ENCODE measurements at regions not wholly inside any gene's neighbourhood (a gene's known extent, or its start where the extent isn't known, plus 50 kb on each side); places are given as distances from the start of the nearest gene placed in this dataset.

DNA sequence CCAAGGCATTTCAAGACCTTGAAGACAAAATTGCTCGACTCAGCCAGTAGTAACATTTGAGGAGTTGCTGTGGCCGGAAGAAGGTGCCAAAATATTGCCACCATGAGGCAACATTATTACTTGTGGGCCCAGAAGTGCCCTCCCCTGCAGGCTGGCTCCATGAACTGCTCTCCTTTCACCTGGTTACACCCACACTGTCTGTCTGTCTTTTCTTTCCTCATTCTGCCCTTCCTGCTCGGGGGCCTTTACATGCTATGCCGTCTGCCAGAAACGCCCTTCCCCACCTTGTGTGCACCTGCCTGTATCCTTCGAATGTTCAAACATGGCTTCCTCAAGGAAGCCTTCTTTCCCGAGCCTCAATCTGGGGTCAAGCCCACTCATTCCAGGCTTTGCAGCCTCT, 224.2 kb upstream of the DIO3 start:
- no peak for DNase-seq

DNA sequence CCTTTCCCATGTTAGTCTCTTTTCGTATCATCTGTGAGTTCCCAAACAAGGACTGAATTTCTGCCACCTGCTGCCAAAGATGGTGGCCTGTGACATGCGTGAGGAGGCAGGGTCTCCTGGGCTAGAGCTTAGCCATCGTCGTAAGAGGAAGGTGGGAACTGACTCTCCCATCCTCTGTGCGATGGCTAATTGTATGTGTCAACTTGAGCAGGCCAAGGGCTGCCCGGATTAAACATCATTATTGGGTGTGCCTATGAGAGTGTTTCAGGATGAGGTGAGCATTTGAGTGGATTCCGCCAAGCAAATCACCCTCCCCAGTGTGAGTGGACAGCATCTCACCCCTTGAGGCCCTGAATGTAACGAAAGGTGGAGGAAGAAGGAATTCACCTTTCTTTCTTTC, 220.7 kb upstream of the DIO3 start:
- no peak for DNase-seq

DNA sequence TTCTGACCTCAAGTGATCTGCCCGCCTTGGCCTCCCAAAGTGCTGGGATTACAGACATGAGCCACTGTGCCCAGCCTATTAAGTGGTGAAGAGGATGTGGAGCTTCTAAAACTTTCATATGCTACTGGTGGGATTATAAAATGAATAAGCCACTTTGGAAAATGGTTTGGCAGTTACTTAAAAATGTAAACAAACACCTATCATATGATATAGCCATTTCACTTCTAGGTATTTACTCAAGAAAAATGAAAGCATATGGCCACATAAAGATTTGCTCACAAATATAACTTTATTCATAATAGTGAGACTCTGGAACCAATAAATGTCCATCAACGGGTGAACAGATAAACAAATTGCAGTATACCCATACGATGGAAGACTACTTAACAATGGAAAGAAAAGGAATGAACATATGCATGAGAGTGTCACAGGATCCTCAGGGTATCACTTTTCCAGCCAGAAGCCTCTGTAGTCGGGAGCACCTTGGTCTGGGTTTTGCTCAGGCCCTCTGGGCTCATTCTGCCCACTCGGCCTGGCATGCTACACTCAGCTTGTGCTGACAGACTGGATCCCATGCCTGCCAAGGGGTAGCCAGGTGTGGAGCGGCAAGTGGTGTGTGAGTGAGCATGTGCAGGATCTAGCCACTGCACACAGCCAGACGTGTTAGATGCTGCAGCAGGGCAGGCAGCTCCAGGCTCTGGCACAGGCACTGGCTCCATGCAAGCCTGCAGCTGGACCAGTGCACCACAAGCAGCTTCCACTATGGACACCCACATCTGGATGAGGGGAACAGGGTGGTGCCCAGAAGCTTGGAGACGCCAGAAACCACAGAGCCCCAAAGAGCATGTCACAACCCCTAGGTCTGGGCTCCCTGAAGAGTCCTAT, 213.2 kb upstream of the DIO3 start:
- DNase-seq = no peak

DNA sequence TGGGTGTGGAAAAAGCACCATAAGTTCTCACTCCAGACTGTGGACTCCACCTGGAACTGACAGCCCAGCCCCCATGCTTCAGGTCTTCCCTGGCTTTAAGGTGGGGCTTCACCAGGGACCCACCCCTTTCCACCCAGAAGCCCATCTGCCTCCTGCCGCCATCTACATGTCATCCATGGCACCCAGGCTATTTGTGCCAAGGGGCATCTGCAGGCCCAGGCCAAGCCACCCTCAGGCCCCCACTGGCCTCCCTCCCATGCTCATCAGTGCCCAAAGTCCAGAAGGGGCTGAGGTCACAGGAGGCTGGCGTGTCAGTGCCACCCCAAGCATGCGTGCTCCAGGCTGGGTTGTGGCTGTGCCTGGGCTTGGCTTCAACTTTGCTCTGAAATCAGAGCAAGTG, 212.2 kb upstream of the DIO3 start:
- DNase-seq = no peak

DNA sequence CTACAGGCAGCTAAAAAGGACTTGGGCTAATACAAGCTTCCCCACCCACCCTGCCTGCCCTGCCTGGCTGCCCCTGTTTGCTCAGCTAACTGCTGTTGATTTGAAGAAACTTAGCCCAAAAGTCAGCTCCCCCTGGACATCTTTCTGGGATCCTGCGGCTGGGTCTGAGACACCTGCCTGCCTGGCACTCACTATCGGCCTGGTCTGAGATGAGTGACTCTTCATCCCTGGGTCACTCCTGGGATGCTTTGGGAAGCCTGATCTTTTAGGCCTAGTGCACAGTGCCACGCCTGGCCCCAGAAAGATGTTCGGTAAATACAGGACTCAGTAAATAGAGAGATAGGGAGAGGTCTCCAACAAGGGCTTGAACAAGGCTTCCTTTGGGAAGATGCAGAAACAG, 211.3 kb upstream of the DIO3 start:
- no peak for DNase-seq

DNA sequence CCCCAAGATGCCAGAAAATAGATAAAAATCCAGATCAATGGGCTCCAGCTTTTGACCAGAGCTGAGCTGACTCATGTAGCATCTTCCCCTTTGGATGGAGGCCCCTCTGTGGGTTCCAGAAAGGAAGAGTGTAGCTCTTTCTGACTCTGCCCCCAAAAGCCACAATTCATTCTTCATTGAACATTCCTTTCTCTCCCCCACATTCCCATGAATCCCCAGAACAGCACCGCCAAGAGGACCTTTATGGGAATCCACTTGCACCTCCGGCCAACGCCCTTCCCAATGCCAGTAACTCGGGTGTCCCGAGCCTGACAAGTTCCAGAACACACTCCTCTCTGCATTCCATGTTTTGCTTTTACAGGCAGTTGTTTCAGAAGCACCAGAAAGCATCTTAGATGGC, 210.6 kb upstream of the DIO3 start:
- no peak for DNase-seq

DNA sequence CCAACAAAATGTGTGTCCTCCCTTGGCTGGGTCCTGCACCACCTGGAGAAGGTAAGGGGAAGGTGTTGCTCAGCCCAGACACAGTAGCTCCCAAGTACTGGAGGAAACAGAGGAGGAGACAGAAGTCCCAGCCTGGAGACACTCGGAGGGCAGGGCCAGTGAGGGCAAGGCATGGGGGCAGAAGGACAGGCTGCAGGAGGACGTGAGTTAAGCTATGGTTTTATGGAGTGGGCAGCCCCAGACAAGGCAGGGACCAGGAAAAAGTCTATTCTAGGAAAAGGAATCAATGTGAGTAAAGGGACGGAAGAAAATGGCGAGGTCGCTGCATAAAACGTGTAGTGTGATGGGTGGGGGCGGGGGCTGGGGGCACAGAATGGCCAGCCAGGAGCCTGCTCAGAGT, 210.1 kb upstream of the DIO3 start:
- no peak for DNase-seq

DNA sequence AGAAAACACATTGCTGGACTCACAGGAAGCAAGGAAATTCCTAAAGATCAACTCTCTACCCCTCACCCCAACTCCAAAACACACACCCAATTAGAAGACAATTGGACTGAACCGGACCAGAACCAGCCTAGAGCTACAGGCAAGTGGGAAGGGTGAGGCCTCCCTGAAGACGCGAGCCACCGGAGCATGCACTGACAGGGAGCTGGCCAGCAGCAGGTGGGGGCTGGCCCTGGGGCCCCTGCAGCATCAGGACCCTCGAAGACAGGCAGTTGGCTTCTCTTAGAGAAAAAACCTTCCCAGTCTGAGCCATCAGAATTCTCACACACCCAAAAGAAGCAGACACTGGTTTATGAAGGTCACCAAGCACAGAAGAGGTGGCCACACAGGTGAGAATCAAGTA, 209.5 kb upstream of the DIO3 start:
- no peak for DNase-seq

DNA sequence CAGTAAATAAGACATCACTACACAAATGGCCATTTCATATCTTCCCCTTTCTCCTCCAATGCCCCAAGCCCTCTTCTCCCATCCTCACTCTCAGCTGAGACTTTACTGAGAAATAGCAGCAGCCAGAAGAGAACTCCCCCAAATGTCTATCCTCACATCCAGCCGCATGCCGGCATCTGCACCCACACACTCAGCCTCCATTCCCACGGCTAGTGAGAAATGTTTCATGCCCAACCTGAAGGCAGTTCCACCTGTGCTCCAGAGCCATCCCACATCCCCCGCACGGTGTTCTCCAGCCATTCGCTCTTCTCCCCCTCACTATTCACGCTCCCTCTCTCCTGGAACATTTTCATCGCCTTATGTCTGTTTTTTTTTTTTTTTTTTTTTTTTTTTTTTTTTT, 208.7 kb upstream of the DIO3 start:
- no peak for DNase-seq

DNA sequence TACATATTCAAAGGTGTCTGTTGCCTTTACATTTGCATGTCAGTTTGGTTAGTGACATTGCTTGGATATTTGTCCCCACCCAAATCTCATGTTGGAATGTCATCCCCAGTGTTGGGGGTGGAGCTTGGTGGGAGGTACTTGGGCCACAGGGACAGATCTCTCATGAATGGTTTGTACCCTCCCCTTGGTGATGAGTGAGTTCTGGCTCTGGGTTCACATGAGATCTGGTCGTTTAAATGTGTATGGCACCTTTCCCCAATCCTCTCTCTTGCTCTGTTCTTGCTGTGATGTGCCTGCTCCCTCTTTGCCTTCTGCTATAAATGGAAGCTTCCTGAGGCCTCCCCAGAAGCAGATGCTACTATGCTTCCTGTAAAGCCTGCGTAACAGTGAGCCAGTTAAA, 207.9 kb upstream of the DIO3 start:
- DNase-seq = no peak

DNA sequence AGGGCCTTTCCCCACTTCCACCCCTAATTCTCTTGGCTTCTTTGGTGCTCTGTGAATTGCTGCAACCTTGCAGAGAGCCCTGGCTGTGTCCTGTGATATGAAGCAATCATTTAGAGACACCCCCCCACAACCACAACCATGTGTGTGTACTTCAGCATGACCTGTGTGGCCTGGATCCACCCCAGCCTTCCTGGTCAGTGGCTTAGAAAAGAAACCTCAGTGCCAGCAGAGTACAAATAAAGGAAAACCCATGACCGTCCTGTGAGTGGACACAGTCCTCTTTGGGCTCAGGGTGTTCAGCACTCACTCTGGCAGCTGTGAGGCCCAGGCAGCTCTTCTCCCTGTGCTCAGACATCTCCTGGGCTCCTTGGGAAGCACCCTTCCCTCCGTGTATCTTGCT, 206.6 kb upstream of the DIO3 start:
- no peak for DNase-seq

DNA sequence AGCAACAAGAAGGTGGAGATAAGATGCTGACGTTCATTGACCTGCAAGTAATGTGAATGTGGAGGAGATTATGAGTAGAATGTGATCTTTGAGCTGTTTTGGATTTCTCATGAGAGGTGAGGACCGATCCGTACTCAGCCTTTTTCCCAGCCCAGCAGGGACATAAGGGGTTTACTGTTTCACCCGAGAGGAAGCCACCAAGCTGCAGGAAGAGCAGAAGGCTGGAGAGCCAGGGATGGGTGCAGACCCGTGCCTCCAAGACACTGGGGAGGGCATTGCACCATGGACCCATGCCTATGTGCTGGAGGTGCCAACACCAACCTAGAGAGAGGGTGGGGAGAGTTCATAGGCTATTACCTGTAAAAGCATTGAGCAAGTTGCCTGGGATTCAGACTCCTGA, 206.0 kb upstream of the DIO3 start:
- no peak for DNase-seq

DNA sequence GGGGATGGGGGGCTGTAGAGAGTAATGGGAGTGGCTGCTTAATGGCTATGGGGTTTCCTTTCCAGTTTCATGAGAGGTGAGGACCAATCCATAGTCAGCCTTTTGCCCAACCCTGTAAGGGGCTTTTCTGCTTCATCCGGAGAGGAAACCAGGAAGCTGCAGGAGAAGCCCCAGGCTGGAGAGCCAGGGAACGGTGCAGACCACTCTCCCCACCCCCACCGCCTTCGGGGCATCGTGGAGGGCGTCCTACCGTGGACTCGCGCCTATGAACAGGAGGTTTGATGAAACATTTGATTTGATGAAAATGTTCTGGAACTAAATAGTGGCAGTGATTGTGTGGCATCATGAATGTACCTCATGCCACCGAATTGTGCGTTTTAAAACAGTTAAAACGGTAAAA, 204.3 kb upstream of the DIO3 start:
- no peak for DNase-seq

DNA sequence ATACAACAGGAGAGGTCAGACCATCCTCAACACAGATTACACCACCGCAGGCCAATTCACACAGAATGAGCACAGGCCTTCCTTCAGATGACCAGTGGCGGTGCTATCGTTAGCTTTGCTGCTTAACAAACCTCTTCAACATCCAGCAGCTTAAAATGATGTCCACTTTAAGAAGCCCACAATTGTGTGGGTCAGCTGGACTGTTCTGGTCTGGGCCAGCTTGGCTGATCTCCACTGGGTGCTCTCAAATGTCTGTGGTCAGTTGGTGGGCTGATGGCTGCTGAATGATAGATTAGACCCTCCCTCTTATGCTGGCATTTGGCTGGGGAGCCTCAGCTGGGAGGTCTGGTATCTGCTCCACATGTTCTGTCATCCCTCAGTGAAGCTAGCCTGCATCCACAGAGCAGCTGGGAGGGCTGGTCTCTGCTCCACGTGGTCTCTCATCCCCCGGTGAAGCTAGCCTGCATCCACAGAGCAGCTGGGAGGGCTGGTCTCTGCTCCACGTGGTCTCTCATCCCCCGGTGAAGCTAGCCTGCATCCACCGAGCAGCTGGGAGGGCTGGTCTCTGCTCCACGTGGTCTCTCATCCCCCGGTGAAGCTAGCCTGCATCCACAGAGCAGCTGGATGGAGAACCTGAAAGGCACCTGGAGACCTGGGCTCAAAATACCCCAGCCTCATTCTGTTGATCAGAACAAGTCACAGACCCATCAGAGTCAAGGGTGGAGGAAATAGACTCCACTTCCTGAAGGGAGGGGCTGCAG, 203.6 kb upstream of the DIO3 start:
- DNase-seq = no peak

DNA sequence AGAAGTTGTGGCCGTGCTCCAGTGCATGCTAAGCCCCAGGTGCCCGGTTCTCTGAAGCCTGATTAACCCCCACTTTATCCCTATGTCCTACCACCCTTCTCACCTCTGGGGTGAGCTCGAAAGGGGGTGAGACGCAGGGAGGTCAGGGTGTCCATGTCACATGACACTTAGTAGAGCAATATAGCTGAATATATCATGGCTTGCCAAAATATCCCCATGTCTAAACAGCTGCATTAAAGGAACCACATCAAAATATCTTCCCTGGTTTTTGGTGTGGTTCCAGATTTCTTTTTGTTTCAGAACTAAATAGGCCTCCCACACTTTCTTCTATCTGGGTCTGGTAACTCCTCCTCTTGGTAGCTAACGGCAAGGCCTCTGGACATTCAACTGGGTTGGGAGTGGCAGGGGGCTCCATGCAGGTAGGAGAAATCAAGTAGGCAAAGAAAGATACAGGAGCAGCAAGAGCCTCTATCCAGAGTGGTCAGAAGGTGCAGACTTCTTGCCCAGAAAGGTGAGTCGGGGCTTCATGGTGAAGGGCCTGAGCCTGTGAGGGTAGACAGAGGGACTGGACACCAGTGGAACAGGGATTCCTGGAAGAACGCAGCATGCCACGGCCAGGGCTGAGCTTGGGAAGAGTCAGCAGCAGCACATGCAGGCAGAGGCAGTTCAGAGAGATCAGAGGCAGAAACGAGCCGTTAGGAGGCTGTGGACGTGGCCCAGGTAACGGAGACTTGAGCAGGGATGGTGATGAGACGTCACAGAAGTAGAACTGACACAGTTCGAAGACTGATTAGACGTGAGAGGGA, 202.8 kb upstream of the DIO3 start:
- no peak for DNase-seq

DNA sequence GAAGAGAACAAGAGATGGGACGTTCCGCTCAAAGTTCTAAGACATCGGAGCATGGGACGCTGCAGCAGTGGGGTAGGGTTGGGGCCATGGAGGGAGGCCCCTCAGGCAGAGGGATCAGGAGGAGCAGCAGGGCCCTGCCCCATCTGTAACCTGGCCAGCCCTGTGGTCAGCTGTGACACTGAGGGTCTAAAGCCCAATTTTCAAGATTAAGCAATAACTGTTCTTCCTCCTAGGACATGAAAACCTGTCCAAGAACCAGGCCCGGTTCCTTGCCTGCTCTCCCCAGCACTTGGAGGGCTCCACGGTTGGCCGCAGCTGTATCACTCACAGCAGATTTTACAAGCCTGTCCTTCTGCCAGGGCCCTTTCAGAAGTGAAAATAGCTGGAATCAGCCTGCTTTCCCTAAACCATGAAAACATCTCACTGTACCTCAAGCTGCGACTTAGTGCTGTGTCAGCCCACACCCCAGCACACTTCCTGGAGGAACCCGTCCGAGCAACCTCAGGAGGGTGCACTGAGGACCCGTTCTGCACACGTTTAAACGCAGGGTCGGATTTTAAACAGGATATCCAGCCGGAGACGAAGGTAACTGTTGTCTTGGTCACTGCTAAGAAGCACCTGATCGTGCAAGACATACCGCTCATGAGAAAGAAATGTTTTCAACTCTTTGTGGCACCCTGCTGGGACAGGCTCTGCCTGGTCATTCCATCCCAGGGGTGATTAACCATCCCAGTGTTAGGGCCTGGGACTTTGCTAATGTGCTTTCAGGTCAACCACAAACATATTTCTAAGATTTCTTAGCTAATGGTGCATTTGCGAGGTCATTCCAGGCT, 201.9 kb upstream of the DIO3 start:
- no peak for DNase-seq

DNA sequence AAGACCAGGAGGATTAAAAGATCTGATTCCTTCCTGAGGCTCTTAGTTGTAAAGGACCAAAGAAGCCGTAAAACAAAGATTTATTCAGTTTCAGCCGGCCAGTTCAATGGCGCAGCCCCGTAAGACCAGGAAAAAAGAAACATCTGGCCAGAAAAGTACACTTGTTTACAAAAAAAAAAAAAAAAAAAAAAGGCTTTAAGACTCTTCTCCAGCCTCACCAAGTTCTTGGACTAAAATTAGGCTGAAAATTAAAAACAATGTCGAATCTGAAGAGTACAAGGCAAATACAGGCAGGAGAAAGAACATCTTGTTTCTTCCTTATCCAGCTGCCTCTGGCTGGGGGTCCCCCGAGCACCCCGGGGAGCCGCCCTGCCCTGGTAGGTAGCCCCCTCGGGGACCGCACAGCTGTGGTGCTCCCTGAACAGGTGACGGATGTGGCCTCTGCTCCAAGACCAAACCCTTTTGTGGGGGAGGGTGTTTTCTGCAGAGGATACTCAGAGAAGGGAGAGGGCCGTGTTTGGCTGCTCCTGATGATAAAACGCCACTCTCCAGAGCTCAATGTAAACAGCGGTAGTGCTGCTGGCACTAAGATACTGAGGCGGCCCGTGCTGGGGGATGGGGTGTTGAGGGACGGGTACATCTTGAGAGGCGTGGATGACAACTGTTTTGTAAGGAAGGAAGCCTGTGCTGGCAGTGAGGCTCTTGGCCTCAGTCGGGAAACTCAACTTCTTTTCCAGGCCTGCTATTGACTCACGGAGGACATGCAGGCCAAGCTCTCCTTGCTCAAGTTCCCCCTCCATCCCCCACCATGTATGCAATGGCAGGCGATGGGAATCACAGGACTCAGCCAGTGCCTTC, 201.0 kb upstream of the DIO3 start:
- DNase-seq = no peak

DNA sequence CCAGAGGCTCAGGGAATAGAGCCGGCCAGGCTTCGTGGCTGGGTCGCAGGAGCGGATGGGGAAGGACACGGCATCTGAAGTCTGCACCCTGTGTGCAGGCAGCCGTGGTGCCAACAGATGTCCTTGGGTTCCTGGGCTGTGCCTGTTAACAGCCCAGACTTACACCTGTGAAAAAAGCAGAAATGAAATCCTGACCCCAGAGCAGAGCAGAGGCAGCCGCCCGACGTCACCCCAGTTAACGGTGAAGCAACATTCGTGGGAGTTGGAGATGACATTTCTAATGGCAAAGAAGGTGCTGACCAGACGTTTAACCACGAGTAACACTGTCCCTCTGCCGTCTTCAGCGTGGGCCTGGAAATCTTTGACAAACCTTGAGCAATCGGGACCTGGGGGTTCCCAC, 200.3 kb upstream of the DIO3 start:
- no peak for DNase-seq

DNA sequence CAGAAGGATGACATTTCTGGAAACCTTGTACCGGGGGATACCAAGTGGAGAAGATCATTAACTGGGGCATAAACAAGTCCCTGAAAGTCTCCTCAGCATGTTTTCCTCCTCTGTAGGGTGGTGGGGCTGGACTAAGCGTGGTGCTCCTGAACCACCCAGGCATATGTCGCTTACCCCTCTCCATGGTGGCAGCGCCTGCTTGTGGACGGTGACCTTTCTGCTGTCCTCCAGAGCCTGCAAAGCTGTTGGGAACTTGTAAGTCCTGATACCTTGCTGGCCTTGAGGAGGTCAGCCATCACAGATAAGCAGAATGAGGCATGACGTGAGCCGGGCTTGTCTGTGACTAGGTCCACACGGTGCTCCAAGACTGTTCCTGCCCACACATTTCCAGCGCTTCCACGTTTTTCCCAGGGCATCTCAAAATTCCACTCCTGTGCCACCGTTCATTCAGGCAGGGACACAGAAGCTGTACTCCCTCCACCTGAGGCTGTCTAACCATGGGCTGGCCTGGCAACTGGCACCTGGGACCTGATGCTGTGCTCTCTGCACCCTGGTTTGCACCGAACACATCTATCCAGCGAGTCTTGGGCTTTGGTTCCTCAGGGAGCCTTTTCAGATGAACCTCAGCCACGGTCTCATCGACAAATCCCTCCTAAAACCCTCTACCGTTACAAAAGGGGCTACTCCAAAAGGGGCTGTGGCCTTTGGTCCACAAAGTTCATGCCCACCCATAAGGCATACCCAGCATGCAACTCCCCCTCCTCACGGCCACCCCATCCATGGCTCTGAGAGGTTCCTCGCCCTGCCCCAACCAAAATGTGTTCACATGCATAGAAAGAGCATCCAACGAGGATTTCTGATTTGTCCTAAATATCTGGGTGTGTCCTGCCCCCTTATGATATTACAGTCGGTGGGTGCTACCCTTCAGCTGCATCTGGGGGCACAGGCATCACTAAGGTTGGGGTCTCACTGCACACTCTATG, 199.6 kb upstream of the DIO3 start:
- no peak for DNase-seq

DNA sequence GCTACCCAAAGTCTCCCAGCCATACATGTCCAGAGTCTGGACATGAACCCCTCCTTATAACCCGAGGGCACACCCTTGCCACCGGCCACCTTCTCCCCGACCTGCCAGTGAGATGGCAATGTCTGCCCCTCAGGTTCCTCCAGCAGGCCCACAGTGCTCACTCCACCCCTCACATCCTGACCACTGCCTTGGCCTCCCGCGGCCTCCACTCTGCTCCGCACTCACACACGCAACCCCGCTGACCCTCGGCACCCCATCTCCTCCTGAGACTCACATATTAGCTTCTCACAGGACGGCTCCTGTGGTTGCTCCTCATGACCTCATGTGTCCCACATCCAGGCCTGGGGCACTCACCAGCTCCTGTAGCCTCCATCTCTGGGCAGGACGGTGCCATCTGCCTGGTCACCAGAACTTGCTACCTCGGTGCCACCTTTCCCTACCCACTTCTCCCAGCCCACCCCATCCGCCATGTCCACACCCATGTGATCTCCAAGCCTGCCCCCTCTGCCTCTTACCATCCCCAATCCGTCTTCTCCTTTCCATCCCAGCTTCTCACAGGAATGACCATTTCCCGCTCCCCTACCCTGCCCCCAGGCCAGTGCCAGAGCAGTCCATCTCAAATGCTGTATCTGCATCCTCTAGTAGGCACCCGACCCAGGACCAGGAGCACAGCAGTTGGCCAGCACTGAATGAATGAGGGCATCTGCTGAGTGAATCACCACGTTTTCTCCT, 198.6 kb upstream of the DIO3 start:
- DNase-seq = no peak

All from activated CD4-positive, alpha-beta T cell treated with anti-CD3 and anti-CD28 coated beads for 1 hour (primary cell).